SK-N-SH (cell line): ENCODE measurements at regions not wholly inside any gene's neighbourhood (a gene's known extent, or its start where the extent isn't known, plus 50 kb on each side); places are given as distances from the start of the nearest gene placed in this dataset.

Experiments used
- CTCF ChIA-PET: fragments of 300-600, 350-600 bp; formaldehyde crosslinking; extraction: SDS; loops from one replicate; lab custom pipeline; 2021; lab: Yijun Ruan, JAX
- POLR2A ChIA-PET: fragments of 350-600 bp; sonication (Branson Sonifier 250); formaldehyde crosslinking; extraction: SDS; loops from one replicate; lab custom pipeline; 2020; ENCODE audit warnings: antibody characterized with exemption, inconsistent platforms; lab: Yijun Ruan, JAX
- DNase-seq: peaks from one replicate; pipeline ENCODE4 v3.0.0; 2012
- H2AFZ ChIP-seq: fragments of 200-600 bp; sonication (generic); 2 replicates; pipeline ENCODE4 v1.8.1; 2016; ENCODE audit warnings: antibody characterized with exemption, mild to moderate bottlenecking, low read depth
- H3F3A ChIP-seq: fragments of 200-600 bp; sonication (generic); replicated peaks from 2 replicates; pipeline ENCODE3; 2016; ENCODE audit warnings: antibody characterized with exemption, mild to moderate bottlenecking; ENCODE audit not compliant: insufficient read depth
- H3K27ac ChIP-seq, 2 experiments: fragments of 200-500 bp in 1 of 2; fragments of 200-600 bp in 1 of 2; sonication (Bioruptor generic) in 1 of 2; sonication (generic), shearing (Covaris generic) in 1 of 2; 2 replicates each; pipeline versions ENCODE4 v1.5.1 to v1.6.1; 2014 to 2016; ENCODE audit warnings: low read depth in 2 of 2, inconsistent platforms in 1 of 2, low read length in 1 of 2, mild to moderate bottlenecking in 1 of 2, mixed read lengths in 1 of 2
- H3K27me3 ChIP-seq: fragments of 200-600 bp; sonication (generic), shearing (Covaris generic); 2 replicates; pipeline ENCODE4 v1.6.1; 2016; ENCODE audit warnings: mixed run types; ENCODE audit not compliant: insufficient read depth
- H3K36me3 ChIP-seq, 2 experiments: fragments of 200-500 bp in 1 of 2; fragments of 200-600 bp in 1 of 2; sonication (Bioruptor generic) in 1 of 2; sonication (generic) in 1 of 2; replicated peaks in 1 of 2; 2 replicates each; pipeline versions ENCODE3 to v1.5.1; 2014 to 2016; ENCODE audit warnings: low read length in 1 of 2, mild to moderate bottlenecking in 1 of 2; ENCODE audit not compliant: insufficient read depth in 2 of 2, control insufficient read depth in 1 of 2
- H3K4me1 ChIP-seq, 2 experiments: fragments of 200-500 bp in 1 of 2; fragments of 200-600 bp in 1 of 2; sonication (Bioruptor generic) in 1 of 2; sonication (generic), shearing (Covaris generic) in 1 of 2; 2 replicates each; pipeline versions ENCODE4 v1.5.1 to v1.6.1; 2014 to 2016; ENCODE audit warnings: low read depth in 1 of 2, low read length in 1 of 2, mixed run types in 1 of 2; ENCODE audit not compliant: insufficient read depth in 2 of 2, control insufficient read depth in 1 of 2
- H3K4me2 ChIP-seq: fragments of 200-600 bp; sonication (generic), shearing (Covaris generic); 2 replicates; pipeline ENCODE4 v1.6.1; 2017; ENCODE audit warnings: mixed run types
- H3K4me3 ChIP-seq, 2 experiments: fragments of 200-500 bp in 1 of 2; fragments of 200-600 bp in 1 of 2; sonication (Bioruptor generic) in 1 of 2; sonication (generic), shearing (Covaris generic) in 1 of 2; 2 replicates each; pipeline versions ENCODE4 v1.5.1 to v1.8.1; 2014 to 2016; ENCODE audit warnings: low read depth in 2 of 2, inconsistent platforms in 1 of 2, low read length in 1 of 2, mild to moderate bottlenecking in 1 of 2, mixed read lengths in 1 of 2, moderate library complexity in 1 of 2
- H3K79me2 ChIP-seq: fragments of 200-600 bp; sonication (generic); 2 replicates; pipeline ENCODE4 v1.8.1; 2017; ENCODE audit warnings: mild to moderate bottlenecking; ENCODE audit not compliant: insufficient read depth
- H3K9ac ChIP-seq: fragments of 200-600 bp; sonication (generic); 2 replicates; pipeline ENCODE4 v1.6.1; 2017; ENCODE audit warnings: mixed run types
- H3K9me2 ChIP-seq: fragments of 200-600 bp; sonication (generic); 2 replicates; pipeline ENCODE4 v1.6.1; 2017; ENCODE audit warnings: mixed run types
- H3K9me3 ChIP-seq: fragments of 200-600 bp; sonication (generic); 2 replicates; pipeline ENCODE4 v1.6.1; 2017; ENCODE audit warnings: mixed run types, mild to moderate bottlenecking, moderate library complexity
- H4K20me1 ChIP-seq: fragments of 200-600 bp; sonication (generic); 2 replicates; pipeline ENCODE4 v1.6.1; 2017; ENCODE audit warnings: mild to moderate bottlenecking, mixed run types; ENCODE audit not compliant: insufficient read depth
- CHD2 ChIP-seq: fragments of 150-350 bp; IDR thresholded peaks from 2 replicates; pipeline ENCODE4 v1.6.1; 2018; ENCODE audit warnings: low read length; ENCODE audit not compliant: partially characterized antibody
- CTCF ChIP-seq: fragments of 200-600 bp; sonication (generic); IDR thresholded peaks from 2 replicates; pipeline ENCODE4 v1.6.1; 2017; ENCODE audit warnings: antibody characterized with exemption, mild to moderate bottlenecking, moderate library complexity
- ELF1 ChIP-seq: IDR thresholded peaks from 2 replicates; pipeline ENCODE4 v1.4.0; 2012
- EP300 ChIP-seq, 2 experiments: IDR thresholded peaks; 2 replicates each; pipeline versions ENCODE4 v1.4.0 to v1.6.1; 2012; ENCODE audit warnings: borderline replicate concordance in 1 of 2, low read depth in 1 of 2, low read length in 1 of 2
- EZH2phosphoT487 ChIP-seq: fragments of 200-600 bp; sonication (generic); IDR thresholded peaks from 2 replicates; pipeline ENCODE4 v1.6.1; 2017; ENCODE audit warnings: low read depth, mixed run types, mild to moderate bottlenecking, antibody characterized with exemption, moderate library complexity, borderline replicate concordance
- FOSL2 ChIP-seq: IDR thresholded peaks from 2 replicates; pipeline ENCODE4 v1.4.0; 2012; ENCODE audit warnings: low read depth, mild to moderate bottlenecking, moderate library complexity, borderline replicate concordance
- FOXM1 ChIP-seq: IDR thresholded peaks from 2 replicates; pipeline ENCODE4 v1.4.0; 2012; ENCODE audit warnings: low read depth, mild to moderate bottlenecking
- GABPA ChIP-seq: IDR thresholded peaks from 2 replicates; pipeline ENCODE4 v1.4.0; 2012; ENCODE audit warnings: low read depth, mild to moderate bottlenecking
- GATA2 ChIP-seq: sonication (generic); formaldehyde crosslinking; IDR thresholded peaks from 2 replicates; pipeline ENCODE4 v1.5.0; 2020; ENCODE audit warnings: mild to moderate bottlenecking, missing genetic modification reagents
- MAX ChIP-seq: IDR thresholded peaks from 2 replicates; pipeline ENCODE4 v1.4.0; 2012; ENCODE audit warnings: low read depth
- MEF2A ChIP-seq: IDR thresholded peaks from 2 replicates; pipeline ENCODE4 v1.4.0; 2012; ENCODE audit warnings: low read depth, borderline replicate concordance
- RAD21 ChIP-seq: IDR thresholded peaks from 2 replicates; pipeline ENCODE4 v1.6.1; 2012; ENCODE audit warnings: mild to moderate bottlenecking, low read length
- RCOR1 ChIP-seq: fragments of 150-350 bp; IDR thresholded peaks from 2 replicates; pipeline ENCODE4 v1.6.1; 2017; ENCODE audit warnings: antibody characterized with exemption, low read length
- SMC3 ChIP-seq: IDR thresholded peaks from 2 replicates; pipeline ENCODE4 v1.6.1; 2012; ENCODE audit warnings: low read depth, low read length, improper control_type of control experiment
- WGBS: methylation state at CpG from one replicate; pipeline ENCODE4 v1.1.6; 2017; ENCODE audit warnings: low lambda C conversion rate; 5-methylcytosine and 5-hydroxymethylcytosine counted together
- TF ChIP-seq, protein P1 (sequence below): fragments of 150-350 bp; IDR thresholded peaks from 2 replicates; pipeline ENCODE4 v1.6.1; 2016; ENCODE audit warnings: mild to moderate bottlenecking, low read depth, low read length
- TF ChIP-seq, protein P2 (sequence below): IDR thresholded peaks from 2 replicates; pipeline ENCODE4 v1.4.0; 2012; ENCODE audit warnings: low read depth, borderline replicate concordance

DNA sequence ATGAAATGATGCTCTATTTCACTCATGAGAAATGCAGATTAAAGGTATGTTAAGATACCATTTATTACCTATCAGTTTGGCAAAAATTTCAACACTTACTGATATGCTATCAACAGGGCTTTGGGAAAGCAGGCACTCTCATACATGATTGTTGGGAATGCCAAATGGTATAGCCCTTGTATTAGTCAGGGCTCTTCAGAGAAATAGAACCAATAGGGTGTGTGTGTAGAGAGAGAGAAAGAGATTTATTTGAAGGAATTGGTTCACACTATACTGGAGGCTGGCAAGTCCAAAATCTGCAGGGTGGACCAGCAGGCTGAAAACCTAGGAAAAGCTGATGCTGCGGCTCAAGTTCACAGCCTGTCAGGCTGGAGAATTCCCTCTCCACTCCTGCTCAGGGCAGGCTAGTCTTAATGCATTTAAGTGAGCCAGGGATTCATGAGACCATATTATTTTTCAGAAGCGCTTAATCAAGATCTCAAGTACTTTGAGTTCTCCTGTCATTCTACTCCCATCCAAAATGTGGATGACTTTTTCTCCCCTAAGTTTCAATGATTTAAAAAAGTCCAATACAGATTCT lies 72.4 kb downstream of the NHLRC3 start:
- Histone ChIP-seq H3K27ac (no peak overlapping the region), H3K4me2 (no peak overlapping the region), H3K4me1 (no peaks in the 10 kb centered on the region; a peak in 2 of 4 replicates), H3K9ac (no peak overlapping the region), H3F3A (no peaks in the 10 kb centered on the region), H4K20me1 (no peaks in the 10 kb centered on the region), H2AFZ (no peak overlapping the region), H3K9me3 (no peaks in the 10 kb centered on the region), H3K9me2 (no peaks in the 10 kb centered on the region), H3K4me3 (no peak overlapping the region), H3K36me3 (no peaks in the 10 kb centered on the region), H3K79me2 (no peaks in the 10 kb centered on the region), H3K27me3 (peaks cover 4% of the 10 kb centered on the region; the same call in 1 of the 2 replicates)
- CTCF ChIA-PET, result no interaction called here
- POLR2A ChIA-PET, result no interaction called here
- TF ChIP-seq CTCF, result no peak
- TF ChIP-seq, protein P1, sequence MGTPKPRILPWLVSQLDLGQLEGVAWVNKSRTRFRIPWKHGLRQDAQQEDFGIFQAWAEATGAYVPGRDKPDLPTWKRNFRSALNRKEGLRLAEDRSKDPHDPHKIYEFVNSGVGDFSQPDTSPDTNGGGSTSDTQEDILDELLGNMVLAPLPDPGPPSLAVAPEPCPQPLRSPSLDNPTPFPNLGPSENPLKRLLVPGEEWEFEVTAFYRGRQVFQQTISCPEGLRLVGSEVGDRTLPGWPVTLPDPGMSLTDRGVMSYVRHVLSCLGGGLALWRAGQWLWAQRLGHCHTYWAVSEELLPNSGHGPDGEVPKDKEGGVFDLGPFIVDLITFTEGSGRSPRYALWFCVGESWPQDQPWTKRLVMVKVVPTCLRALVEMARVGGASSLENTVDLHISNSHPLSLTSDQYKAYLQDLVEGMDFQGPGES, result no peak
- no peak for TF ChIP-seq ELF1
- TF ChIP-seq GATA2 (CRISPR knock-in tag), result no peak
- TF ChIP-seq SMC3, result no peak
- no peak for TF ChIP-seq MEF2A
- no peak for TF ChIP-seq FOSL2
- TF ChIP-seq, protein P2, sequence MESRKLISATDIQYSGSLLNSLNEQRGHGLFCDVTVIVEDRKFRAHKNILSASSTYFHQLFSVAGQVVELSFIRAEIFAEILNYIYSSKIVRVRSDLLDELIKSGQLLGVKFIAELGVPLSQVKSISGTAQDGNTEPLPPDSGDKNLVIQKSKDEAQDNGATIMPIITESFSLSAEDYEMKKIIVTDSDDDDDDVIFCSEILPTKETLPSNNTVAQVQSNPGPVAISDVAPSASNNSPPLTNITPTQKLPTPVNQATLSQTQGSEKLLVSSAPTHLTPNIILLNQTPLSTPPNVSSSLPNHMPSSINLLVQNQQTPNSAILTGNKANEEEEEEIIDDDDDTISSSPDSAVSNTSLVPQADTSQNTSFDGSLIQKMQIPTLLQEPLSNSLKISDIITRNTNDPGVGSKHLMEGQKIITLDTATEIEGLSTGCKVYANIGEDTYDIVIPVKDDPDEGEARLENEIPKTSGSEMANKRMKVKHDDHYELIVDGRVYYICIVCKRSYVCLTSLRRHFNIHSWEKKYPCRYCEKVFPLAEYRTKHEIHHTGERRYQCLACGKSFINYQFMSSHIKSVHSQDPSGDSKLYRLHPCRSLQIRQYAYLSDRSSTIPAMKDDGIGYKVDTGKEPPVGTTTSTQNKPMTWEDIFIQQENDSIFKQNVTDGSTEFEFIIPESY, result no peak
- no peak for TF ChIP-seq MAX
- no peak for TF ChIP-seq GABPA
- TF ChIP-seq RCOR1, result no peak
- no peak for TF ChIP-seq EP300 (IDR thresholded peaks at IDR 0.05; ENCODE audit: borderline replicate concordance in 1 of 2, low read depth in 1 of 2, low read length in 1 of 2)
- no peak for TF ChIP-seq EZH2phosphoT487
- no peak for TF ChIP-seq RAD21
- TF ChIP-seq FOXM1, result no peak
- TF ChIP-seq CHD2, result no peak
- DNase-seq, result no peak
- WGBS, result 45% methylated on average over 2 of the region's 2 CpGs
